Ascending aorta (tissue), 2 donors: ENCODE measurements at regions not wholly inside any gene's neighbourhood (a gene's known extent, or its start where the extent isn't known, plus 50 kb on each side); places are given as distances from the start of the nearest gene placed in this dataset.
A peak's percentile ranks its signal among the peaks of the same experiment; 100 is the strongest.

ENCODE experiments used
- DNase-seq, 2 donors: peaks; one replicate each; pipeline ENCODE4 v3.0.0-alpha.2; 2019; ENCODE audit warnings: low spot score in 2 of 2
- H3K27ac ChIP-seq, 2 donors: fragments of 200-600 bp; sonication (generic); one replicate each; pipeline ENCODE4 v1.5.1; 2016 to 2017; ENCODE audit warnings: mild to moderate bottlenecking in 1 of 2
- H3K27me3 ChIP-seq: fragments of 200-600 bp; sonication (generic); one replicate; pipeline ENCODE4 v1.5.1; 2017
- H3K36me3 ChIP-seq, 2 donors: fragments of 200-600 bp; sonication (generic); one replicate each; pipeline ENCODE4 v1.5.1; 2016
- H3K4me1 ChIP-seq, 2 donors: fragments of 200-600 bp; sonication (generic); one replicate each; pipeline ENCODE4 v1.5.1; 2016 to 2017; ENCODE audit warnings: mild to moderate bottlenecking in 1 of 2
- H3K4me3 ChIP-seq, 2 donors: fragments of 200-600 bp; sonication (generic); one replicate each; pipeline ENCODE4 v1.5.1; 2016 to 2017; ENCODE audit warnings: mild to moderate bottlenecking in 1 of 2
- H3K9me3 ChIP-seq, 2 donors: fragments of 200-600 bp; sonication (generic); one replicate each; pipeline ENCODE4 v1.5.1; 2016
- intact Hi-C: fragments of 100-400 bp; cut with DNase I; formaldehyde crosslinking; loops from one replicate; pipeline ENCODE4 v1.15.1; 2023
- TF ChIP-seq, protein P1 (sequence below), 3 experiments: fragments of 200-600 bp in 2 of 3; fragments of 450-650 bp in 1 of 3; sonication (generic) in 2 of 3; IDR thresholded peaks; one replicate each; pipeline ENCODE4 v1.5.1; 2016 to 2019; ENCODE audit warnings: antibody characterized with exemption in 3 of 3, mild to moderate bottlenecking in 1 of 3, moderate library complexity in 1 of 3

DNA sequence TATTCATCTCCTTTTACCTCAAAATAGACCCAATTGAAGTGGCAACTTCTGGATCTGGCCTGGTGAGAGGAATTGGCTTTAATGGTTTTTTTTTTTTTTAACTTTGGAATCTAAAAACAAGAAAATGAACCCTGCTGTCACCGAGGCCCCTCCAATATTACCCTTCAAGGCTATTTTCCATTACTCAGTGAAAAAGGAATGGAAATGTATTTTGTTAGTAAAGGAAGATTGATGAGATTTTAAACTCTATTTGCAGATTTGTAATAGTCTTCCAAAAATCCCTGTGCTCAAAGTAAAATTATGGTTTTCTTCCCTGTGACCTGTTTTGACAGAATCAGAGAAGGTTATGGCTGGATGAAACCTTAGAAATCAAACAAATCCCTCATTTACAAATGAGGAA lies 102.9 kb downstream of the TMEM170B start:
- DNase-seq = no peak
- no peaks in the 10 kb centered on the region for H3K9me3 ChIP-seq
- TF ChIP-seq, protein P1, sequence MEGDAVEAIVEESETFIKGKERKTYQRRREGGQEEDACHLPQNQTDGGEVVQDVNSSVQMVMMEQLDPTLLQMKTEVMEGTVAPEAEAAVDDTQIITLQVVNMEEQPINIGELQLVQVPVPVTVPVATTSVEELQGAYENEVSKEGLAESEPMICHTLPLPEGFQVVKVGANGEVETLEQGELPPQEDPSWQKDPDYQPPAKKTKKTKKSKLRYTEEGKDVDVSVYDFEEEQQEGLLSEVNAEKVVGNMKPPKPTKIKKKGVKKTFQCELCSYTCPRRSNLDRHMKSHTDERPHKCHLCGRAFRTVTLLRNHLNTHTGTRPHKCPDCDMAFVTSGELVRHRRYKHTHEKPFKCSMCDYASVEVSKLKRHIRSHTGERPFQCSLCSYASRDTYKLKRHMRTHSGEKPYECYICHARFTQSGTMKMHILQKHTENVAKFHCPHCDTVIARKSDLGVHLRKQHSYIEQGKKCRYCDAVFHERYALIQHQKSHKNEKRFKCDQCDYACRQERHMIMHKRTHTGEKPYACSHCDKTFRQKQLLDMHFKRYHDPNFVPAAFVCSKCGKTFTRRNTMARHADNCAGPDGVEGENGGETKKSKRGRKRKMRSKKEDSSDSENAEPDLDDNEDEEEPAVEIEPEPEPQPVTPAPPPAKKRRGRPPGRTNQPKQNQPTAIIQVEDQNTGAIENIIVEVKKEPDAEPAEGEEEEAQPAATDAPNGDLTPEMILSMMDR (IDR thresholded peaks at IDR 0.05) = no peak
- no peak overlapping the region for H3K4me3 ChIP-seq
- intact Hi-C loops = no loop called here
- H3K36me3 ChIP-seq = no peaks in the 10 kb centered on the region
- no peaks in the 10 kb centered on the region for H3K27me3 ChIP-seq
- peak overlapping the region; percentile 38 to 58 for H3K27ac ChIP-seq
- H3K4me1 ChIP-seq = peaks cover 0 to 22% of the 10 kb centered on the region in 2 donors

DNA sequence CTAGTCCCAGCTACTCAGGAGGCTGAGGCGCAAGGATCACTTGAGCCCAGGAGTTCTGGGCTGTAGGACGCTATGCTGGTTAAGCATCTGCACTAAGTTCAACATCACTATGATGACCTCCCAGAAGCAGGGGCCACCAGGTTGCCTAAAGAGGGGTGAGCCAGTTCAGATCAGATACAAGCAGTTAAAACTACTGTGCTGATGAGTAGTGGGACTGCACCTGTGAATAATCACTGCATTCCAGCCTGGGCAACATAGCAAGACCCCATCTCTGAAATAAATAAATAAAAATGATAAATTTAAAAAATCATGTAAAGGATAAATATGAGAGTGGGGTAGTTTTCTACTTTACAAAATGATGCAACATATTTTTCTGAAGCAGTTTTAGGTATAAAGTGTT lies 106.5 kb downstream of the TMEM170B start:
- H3K9me3 ChIP-seq = no peaks in the 10 kb centered on the region
- H3K4me3 ChIP-seq = no peak overlapping the region
- intact Hi-C loops = no loop called here
- H3K27ac ChIP-seq = no peak overlapping the region
- no peak for DNase-seq
- H3K36me3 ChIP-seq = no peaks in the 10 kb centered on the region
- H3K27me3 ChIP-seq = no peaks in the 10 kb centered on the region
- TF ChIP-seq, protein P1 (IDR thresholded peaks at IDR 0.05) = no peak
- H3K4me1 ChIP-seq = peaks cover 5 to 26% of the 10 kb centered on the region in 2 donors

DNA sequence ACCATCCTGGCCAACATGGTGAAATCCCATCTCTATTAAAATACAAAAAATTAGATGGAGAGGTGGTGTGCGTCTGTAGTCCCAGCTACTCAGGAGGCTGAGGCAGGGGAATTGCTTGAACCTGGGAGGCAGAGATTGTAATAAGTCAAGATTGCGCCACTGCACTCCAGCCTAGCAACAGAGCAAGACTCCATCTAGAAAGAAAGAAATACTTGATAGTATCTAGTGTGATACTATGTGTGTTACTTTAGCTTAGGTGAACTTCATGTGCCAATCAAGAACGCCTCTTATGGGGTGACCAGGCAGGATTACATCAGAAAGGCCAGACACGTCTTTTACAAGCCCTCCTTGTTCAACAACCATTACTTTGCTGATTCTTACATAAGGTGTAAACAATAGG lies 107.1 kb downstream of the TMEM170B start:
- TF ChIP-seq, protein P1 (IDR thresholded peaks at IDR 0.05) = no peak
- Histone ChIP-seq H3K4me3 (no peak overlapping the region), H3K27me3 (no peaks in the 10 kb centered on the region), H3K36me3 (no peaks in the 10 kb centered on the region), H3K4me1 (peaks cover 5 to 26% of the 10 kb centered on the region in 2 donors), H3K9me3 (no peaks in the 10 kb centered on the region), H3K27ac (no peak overlapping the region)
- DNase-seq = no peak
- intact Hi-C loops = no loop called here

DNA sequence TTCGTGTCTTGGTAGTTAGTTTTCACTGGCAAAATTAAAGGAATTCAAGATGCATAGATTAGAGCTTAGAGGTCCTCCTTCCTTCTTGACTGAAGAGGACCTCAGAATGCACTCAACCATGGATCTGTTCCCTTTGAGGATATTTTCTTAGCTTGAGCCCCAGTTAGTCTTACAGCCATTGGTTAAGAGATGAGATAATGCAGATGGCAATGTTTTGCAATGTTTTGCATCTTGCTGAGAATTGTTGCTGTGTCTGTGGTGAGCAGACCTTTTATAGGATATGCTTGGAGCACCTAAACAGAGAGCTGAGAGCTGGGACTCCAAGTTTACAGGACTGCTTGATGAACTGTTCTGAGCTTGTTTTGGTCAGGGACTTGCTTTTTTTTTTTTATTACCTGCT lies 107.5 kb downstream of the TMEM170B start:
- intact Hi-C loops = no loop called here
- no peak overlapping the region for H3K27ac ChIP-seq

DNA sequence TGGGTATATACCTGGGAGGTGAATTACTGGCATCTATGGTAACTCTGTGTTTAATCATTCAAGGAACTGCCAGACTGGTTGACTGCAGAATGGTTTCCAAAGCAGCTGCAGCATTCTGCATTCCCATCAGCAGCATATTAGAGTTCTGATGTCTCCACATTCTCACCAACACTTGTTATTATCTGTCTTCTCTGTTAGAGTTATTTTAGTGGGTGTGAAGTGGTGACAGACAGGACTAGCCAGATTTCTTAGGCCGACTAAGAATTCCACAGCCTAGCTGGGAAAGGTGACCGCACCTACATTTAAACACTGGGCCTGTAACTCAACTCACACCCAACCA lies 110.9 kb downstream of the TMEM170B start:
- DNase-seq = no peak
- TF ChIP-seq, protein P1 (IDR thresholded peaks at IDR 0.05) = no peak
- H3K27ac ChIP-seq = no peak overlapping the region
- peaks cover 5 to 15% of the 10 kb centered on the region in 2 donors for H3K4me1 ChIP-seq
- no peaks in the 10 kb centered on the region for H3K9me3 ChIP-seq
- H3K36me3 ChIP-seq = no peaks in the 10 kb centered on the region
- intact Hi-C loops = no loop called here
- no peak overlapping the region for H3K4me3 ChIP-seq
- no peaks in the 10 kb centered on the region for H3K27me3 ChIP-seq

More for the DNA sequence above, 107.5 kb downstream of the TMEM170B start:
- no peaks in the 10 kb centered on the region for H3K27me3 ChIP-seq
- H3K36me3 ChIP-seq = no peaks in the 10 kb centered on the region
- no peak for DNase-seq
- TF ChIP-seq, protein P1 (IDR thresholded peaks at IDR 0.05) = no peak
- H3K4me1 ChIP-seq = peaks cover 5 to 24% of the 10 kb centered on the region in 2 donors
- H3K9me3 ChIP-seq = no peaks in the 10 kb centered on the region
- H3K4me3 ChIP-seq = no peak overlapping the region

DNA sequence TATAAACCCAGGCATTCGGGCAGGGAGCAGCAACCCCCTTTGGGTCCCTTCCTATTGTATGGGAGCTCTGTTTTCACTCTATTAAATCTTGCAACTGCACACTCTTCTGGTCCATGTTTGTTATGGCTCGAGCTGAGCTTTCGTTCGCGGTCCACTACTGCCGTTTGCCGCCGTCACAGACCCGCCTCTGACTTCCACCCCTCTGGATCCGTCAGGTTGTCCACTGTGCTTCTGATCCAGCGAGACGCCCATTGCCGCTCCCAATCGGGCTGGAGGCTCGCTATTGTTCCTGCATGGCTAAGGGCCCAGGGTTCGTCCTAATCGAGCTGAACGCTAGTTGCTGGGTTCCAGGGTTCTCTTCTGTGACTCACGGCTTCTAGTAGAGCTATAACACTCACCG lies 111.3 kb downstream of the TMEM170B start:
- peaks cover 5 to 20% of the 10 kb centered on the region in 2 donors for H3K4me1 ChIP-seq
- no peaks in the 10 kb centered on the region for H3K27me3 ChIP-seq
- DNase-seq = no peak
- no peaks in the 10 kb centered on the region for H3K9me3 ChIP-seq
- intact Hi-C loops = no loop called here
- H3K36me3 ChIP-seq = no peaks in the 10 kb centered on the region
- TF ChIP-seq, protein P1 (IDR thresholded peaks at IDR 0.05) = no peak
- H3K4me3 ChIP-seq = no peak overlapping the region
- H3K27ac ChIP-seq = no peak overlapping the region
